Keratinocyte (primary cell): ENCODE measurements at regions not wholly inside any gene's neighbourhood (a gene's known extent, or its start where the extent isn't known, plus 50 kb on each side); places are given as distances from the start of the nearest gene placed in this dataset.

ENCODE experiments used
- DNase-seq: peaks from one replicate; pipeline ENCODE4 v3.0.0-alpha.2; 2011; ENCODE audit warnings: low read depth, missing footprints, low spot score
- FAIRE-seq: peaks from 2 replicates; lab custom pipeline; 2011; peaks lifted over from hg19 to GRCh38; lab: Jason Lieb, UNC
- H2AFZ ChIP-seq: 2 replicates; pipeline ENCODE4 v1.6.0; 2012; ENCODE audit warnings: low read length, control low read depth, inconsistent platforms; ENCODE audit not compliant: control insufficient read depth
- H3K27ac ChIP-seq: 2 replicates; pipeline ENCODE4 v1.5.1; 2011; ENCODE audit warnings: low read length; ENCODE audit not compliant: control insufficient read depth, insufficient read depth
- H3K27me3 ChIP-seq: 3 replicates; pipeline ENCODE4 v1.6.0; 2011; ENCODE audit warnings: low read length; ENCODE audit not compliant: control insufficient read depth, insufficient read depth; ENCODE audit errors: extremely low read depth
- H3K36me3 ChIP-seq, 2 experiments: 2 replicates in 1 of 2; 3 replicates in 1 of 2; pipeline ENCODE4 v1.5.1; 2011; ENCODE audit warnings: low read length in 2 of 2, mild to moderate bottlenecking in 1 of 2; ENCODE audit not compliant: control insufficient read depth in 2 of 2, insufficient read depth in 2 of 2; ENCODE audit errors: extremely low read depth in 1 of 2
- H3K4me1 ChIP-seq: 3 replicates; pipeline ENCODE4 v1.5.1; 2011; ENCODE audit warnings: low read length; ENCODE audit not compliant: control insufficient read depth, insufficient read depth; ENCODE audit errors: extremely low read depth
- H3K4me2 ChIP-seq: 3 replicates; pipeline ENCODE4 v1.6.0; 2011; ENCODE audit warnings: low read depth, low read length; ENCODE audit not compliant: control insufficient read depth, insufficient read depth; ENCODE audit errors: extremely low read depth
- H3K4me3 ChIP-seq, 3 experiments: fragments of 200-600 bp in 1 of 3; sonication (generic) in 1 of 3; 2 replicates in 2 of 3; 3 replicates in 1 of 3; pipeline ENCODE4 v1.5.1; 2011 to 2016; ENCODE audit warnings: low read length in 3 of 3, mild to moderate bottlenecking in 3 of 3, control low read depth in 2 of 3, inconsistent platforms in 1 of 3, low read depth in 1 of 3, mixed read lengths in 1 of 3, mixed run types in 1 of 3, moderate library complexity in 1 of 3; ENCODE audit not compliant: control insufficient read depth in 2 of 3, insufficient read depth in 2 of 3; ENCODE audit errors: extremely low read depth in 1 of 3
- H3K79me2 ChIP-seq: 2 replicates; pipeline ENCODE4 v1.6.0; 2012; ENCODE audit warnings: low read length; ENCODE audit not compliant: control insufficient read depth, insufficient read depth
- H3K9ac ChIP-seq: 3 replicates; pipeline ENCODE4 v1.6.0; 2011; ENCODE audit warnings: low read length; ENCODE audit not compliant: control insufficient read depth, insufficient read depth; ENCODE audit errors: extremely low read depth
- H3K9me1 ChIP-seq: 3 replicates; pipeline ENCODE4 v1.6.0; 2011; ENCODE audit warnings: low read length; ENCODE audit not compliant: control insufficient read depth, insufficient read depth; ENCODE audit errors: extremely low read depth
- H3K9me3 ChIP-seq: 2 replicates; pipeline ENCODE4 v1.5.1; 2012; ENCODE audit warnings: low read depth, low read length; ENCODE audit not compliant: control insufficient read depth
- H4K20me1 ChIP-seq: 3 replicates; pipeline ENCODE4 v1.6.0; 2011; ENCODE audit warnings: low read length; ENCODE audit not compliant: control insufficient read depth, insufficient read depth; ENCODE audit errors: extremely low read depth
- EZH2 ChIP-seq: IDR thresholded peaks from one replicate; pipeline ENCODE4 v1.6.1; 2012; ENCODE audit warnings: inconsistent platforms, mild to moderate bottlenecking, low read length, moderate library complexity
- dilution Hi-C: fragments of 300-500 bp; cut with MboI; formaldehyde crosslinking; loops from one replicate; pipeline ENCODE4 v1.7.0; 2020; ENCODE audit warnings: low sequenced_read_pairs; ENCODE audit not compliant: extremely low pct_ligation_motif_present
- TF ChIP-seq, protein P1 (sequence below), 3 experiments: IDR thresholded peaks in 1 of 3; conservative IDR thresholded peaks in 1 of 3; optimal IDR thresholded peaks in 1 of 3; 2 replicates in 2 of 3; 3 replicates in 1 of 3; pipeline versions ENCODE3 to v1.5.1; 2011; ENCODE audit warnings: low read length in 3 of 3, mild to moderate bottlenecking in 3 of 3, moderate library complexity in 2 of 3, control low read depth in 1 of 3, inconsistent platforms in 1 of 3; ENCODE audit not compliant: insufficient read depth in 2 of 3; ENCODE audit errors: extremely low read depth in 1 of 3

DNA sequence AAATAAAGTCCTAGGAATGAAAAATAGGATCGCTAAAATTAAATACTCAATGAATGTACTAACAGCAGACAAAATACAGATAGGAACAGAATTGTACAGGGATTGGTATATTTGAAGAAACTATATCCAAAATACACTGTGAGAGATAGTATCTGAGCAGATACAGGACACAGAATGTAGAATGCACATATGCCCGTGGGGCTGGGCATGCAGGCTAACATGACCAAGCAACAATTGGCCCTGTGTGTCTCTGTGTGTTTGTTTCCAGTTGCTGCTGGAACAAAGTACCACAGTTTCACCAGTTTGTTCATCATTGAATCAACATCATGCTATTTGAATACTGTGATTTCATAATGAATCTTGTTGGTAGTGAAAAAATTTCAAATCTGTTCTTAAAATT, 127.6 kb downstream of the PMAIP1 start:
- Histone ChIP-seq H3K36me3 (no peaks in the 10 kb centered on the region), H3K9me3 (no peaks in the 10 kb centered on the region), H3K4me2 (no peak overlapping the region), H3K9ac (no peak overlapping the region), H3K27me3 (no peaks in the 10 kb centered on the region), H3K27ac (no peak overlapping the region), H3K4me3 (no peak overlapping the region), H3K9me1 (no peaks in the 10 kb centered on the region), H4K20me1 (no peaks in the 10 kb centered on the region), H2AFZ (no peak overlapping the region), H3K4me1 (peaks cover 3% of the 10 kb centered on the region), H3K79me2 (no peaks in the 10 kb centered on the region)
- DNase-seq (no peak), FAIRE-seq (no peak)
- TF ChIP-seq EZH2, result no peak
- dilution Hi-C loops, result no loop called here

DNA sequence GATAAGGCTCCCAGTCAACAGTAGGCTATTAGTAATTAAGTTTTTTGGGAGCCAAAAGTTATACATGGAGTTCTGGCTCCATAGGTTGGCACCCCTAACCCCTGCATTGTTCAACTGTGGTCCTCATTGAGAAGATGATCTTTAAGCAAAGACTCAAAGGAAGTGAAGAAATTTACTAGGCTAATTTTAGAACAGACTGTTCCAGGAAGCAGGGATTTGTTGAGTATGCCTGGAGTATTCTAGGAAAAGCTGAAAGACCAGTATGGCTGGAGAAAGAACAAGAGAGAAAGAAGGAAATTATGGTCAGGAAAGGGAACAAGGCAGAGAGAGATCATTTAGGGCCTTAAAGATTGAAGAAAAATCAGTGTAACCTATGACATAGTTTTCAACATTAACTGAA, 125.1 kb downstream of the PMAIP1 start:
- no peak for FAIRE-seq

DNA sequence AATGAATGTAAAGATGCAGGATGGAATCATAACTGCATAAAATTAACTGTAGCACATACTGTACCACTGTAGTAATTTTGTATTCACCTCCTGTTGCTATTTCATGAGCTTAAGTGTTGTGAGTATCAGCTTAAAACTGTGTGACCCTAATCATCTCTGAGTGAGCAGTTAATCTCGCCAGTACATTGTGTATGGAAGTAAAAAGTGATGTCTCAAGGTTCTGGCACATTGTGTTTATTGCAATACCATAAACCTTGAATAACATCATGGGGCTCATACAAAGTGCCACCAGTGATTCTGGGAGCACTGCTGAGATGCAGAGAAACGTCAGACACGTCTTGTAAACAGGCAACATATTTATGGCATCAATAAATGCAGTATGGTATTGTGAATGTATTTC, 124.5 kb downstream of the PMAIP1 start:
- H3K9me1 ChIP-seq, result no peaks in the 10 kb centered on the region
- no peak for TF ChIP-seq EZH2
- TF ChIP-seq, protein P1, sequence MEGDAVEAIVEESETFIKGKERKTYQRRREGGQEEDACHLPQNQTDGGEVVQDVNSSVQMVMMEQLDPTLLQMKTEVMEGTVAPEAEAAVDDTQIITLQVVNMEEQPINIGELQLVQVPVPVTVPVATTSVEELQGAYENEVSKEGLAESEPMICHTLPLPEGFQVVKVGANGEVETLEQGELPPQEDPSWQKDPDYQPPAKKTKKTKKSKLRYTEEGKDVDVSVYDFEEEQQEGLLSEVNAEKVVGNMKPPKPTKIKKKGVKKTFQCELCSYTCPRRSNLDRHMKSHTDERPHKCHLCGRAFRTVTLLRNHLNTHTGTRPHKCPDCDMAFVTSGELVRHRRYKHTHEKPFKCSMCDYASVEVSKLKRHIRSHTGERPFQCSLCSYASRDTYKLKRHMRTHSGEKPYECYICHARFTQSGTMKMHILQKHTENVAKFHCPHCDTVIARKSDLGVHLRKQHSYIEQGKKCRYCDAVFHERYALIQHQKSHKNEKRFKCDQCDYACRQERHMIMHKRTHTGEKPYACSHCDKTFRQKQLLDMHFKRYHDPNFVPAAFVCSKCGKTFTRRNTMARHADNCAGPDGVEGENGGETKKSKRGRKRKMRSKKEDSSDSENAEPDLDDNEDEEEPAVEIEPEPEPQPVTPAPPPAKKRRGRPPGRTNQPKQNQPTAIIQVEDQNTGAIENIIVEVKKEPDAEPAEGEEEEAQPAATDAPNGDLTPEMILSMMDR (optimal IDR thresholded peaks at IDR 0.05 in 1 of 3, IDR thresholded peaks at IDR 0.05 in 1 of 3, conservative IDR thresholded peaks at IDR 0.05 in 1 of 3; ENCODE audit: extremely low read depth in 1 of 3, insufficient read depth in 2 of 3, low read length in 3 of 3), result no peak
- no peaks in the 10 kb centered on the region for H3K79me2 ChIP-seq
- FAIRE-seq, result no peak
- H2AFZ ChIP-seq, result no peak overlapping the region
- no peaks in the 10 kb centered on the region for H3K27me3 ChIP-seq
- no peaks in the 10 kb centered on the region for H3K36me3 ChIP-seq
- no peak overlapping the region for H3K9ac ChIP-seq
- dilution Hi-C loops, result no loop called here
- no peak overlapping the region for H3K4me2 ChIP-seq
- no peaks in the 10 kb centered on the region for H3K9me3 ChIP-seq
- no peaks in the 10 kb centered on the region for H4K20me1 ChIP-seq
- H3K4me1 ChIP-seq, result peaks cover 7% of the 10 kb centered on the region
- H3K4me3 ChIP-seq, result no peak overlapping the region
- DNase-seq, result no peak
- H3K27ac ChIP-seq, result no peak overlapping the region

More for the DNA sequence above, 125.1 kb downstream of the PMAIP1 start:
- Histone ChIP-seq H3K27ac (no peak overlapping the region), H3K9me1 (no peaks in the 10 kb centered on the region), H4K20me1 (no peaks in the 10 kb centered on the region), H2AFZ (peak overlapping the region; percentile 51), H3K4me1 (peaks cover 3% of the 10 kb centered on the region), H3K4me3 (no peak overlapping the region), H3K9me3 (no peaks in the 10 kb centered on the region), H3K4me2 (no peak overlapping the region), H3K9ac (no peak overlapping the region), H3K36me3 (no peaks in the 10 kb centered on the region), H3K27me3 (no peaks in the 10 kb centered on the region), H3K79me2 (no peaks in the 10 kb centered on the region)
- dilution Hi-C loops, result no loop called here
- no peak for DNase-seq
- TF ChIP-seq, protein P1 (optimal IDR thresholded peaks at IDR 0.05 in 1 of 3, IDR thresholded peaks at IDR 0.05 in 1 of 3, conservative IDR thresholded peaks at IDR 0.05 in 1 of 3; ENCODE audit: extremely low read depth in 1 of 3, insufficient read depth in 2 of 3, low read length in 3 of 3), result no peak
- TF ChIP-seq EZH2, result no peak
